GM18498 (cell line): ENCODE measurements at regions not wholly inside any gene's neighbourhood (a gene's known extent, or its start where the extent isn't known, plus 50 kb on each side); places are given as distances from the start of the nearest gene placed in this dataset.
"Not testable (repeated sequence)": the region's sequence is repeated elsewhere in the genome, so short reads cannot be mapped to it uniquely, and the experiment has no call there.

Experiments used
- ATAC-seq: cut with Tn5 transposase; IDR thresholded peaks from one replicate; pipeline ENCODE4 v1.9.1; 2021; ENCODE audit warnings: mild to moderate bottlenecking, moderate library complexity; ENCODE audit not compliant: unreplicated experiment

DNA sequence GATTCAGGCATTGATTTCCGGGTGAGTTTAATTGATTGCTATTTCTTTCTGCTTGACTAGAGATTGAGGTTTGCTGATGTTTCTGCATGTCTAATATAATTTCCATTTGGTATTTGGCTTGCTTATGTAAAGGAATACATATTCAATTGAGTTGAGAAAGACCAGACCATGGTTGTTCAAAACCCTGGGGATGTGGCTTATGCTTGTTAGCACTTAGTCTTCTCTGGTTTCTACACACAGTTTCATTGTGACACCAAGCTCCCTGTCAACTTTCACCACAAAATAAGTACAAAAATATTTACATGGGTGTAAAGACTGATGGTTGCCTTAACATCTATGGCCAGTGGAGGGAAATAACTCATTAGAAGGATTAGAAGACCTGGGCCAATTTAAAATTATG is 209.6 kb downstream of the CDH26 start:
- ATAC-seq: no peak

DNA sequence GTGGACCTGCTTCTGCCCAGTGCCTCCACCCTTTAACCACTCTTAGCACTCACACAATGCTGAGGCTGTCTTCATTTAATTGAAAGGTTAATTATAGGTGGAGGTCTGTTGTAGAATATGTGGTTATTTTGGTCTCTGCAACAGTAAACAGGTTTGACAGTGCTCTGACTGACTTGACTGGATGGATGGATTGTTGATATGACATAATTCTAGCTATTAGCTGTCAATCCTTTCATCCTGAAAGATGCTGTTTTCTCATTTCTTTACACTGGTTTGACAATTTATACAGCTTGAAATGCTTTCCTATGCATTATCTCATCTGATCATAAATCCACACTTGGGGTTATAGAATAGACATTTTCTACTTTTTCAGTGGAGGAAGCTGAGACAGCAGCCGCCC is 210.7 kb downstream of the CDH26 start:
- no peak for ATAC-seq

DNA sequence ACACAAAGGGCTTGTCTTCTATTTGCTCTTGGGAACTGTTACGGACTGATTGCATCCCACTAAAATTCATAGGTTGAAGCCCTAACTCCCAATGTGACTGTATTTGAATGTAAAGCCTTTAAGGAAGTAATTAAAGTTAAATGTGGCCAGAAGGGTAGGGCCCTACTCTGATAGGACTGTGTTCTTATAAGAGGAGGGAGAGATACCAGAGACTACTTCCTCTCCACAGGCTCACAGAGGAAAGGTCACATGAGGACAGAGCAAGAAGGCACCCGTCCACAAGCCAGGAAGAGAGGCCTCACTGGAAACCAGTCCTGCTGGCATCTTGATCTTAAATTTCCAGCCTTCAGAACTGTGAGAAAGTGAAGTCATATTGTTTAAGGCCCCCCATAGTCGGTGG is 211.9 kb downstream of the CDH26 start:
- no peak for ATAC-seq

- ATAC-seq: no peak
Observed at GRCh38 chr20:60171313-60171712, 213.1 kb downstream of the CDH26 start.

- no peak for ATAC-seq
Observed at GRCh38 chr20:60171738-60172137, 213.5 kb downstream of the CDH26 start.

GRCh38 chr20:60172346-60172984 is 214.2 kb downstream of the CDH26 start:
- no peak for ATAC-seq

GRCh38 chr20:60177080-60177479 is 218.9 kb downstream of the CDH26 start:
- no peak for ATAC-seq

GRCh38 chr20:60180986-60181385 is 222.8 kb downstream of the CDH26 start:
- ATAC-seq: no peak

- no peak for ATAC-seq
Observed at GRCh38 chr20:60186412-60186811, 228.2 kb downstream of the CDH26 start.

DNA sequence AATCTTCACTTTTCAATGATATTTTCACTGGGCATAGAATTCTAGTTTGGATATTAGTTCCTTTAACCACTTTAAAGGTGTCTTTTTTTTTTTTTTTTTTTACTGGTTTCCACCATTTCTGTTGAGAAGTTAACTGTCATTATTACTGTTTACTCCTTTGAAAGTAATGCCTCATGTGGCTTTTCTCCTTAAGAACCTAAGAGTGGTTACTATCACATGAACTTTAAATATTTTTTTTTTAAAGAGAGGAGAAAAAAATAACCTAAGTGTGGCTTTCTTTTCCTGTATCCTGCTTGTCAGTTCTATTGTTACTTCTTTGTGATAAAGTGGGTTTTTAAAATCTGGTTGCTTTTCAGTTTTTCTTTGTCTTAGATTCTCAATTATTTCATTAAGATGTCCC is 229.5 kb downstream of the CDH26 start:
- no peak for ATAC-seq

DNA sequence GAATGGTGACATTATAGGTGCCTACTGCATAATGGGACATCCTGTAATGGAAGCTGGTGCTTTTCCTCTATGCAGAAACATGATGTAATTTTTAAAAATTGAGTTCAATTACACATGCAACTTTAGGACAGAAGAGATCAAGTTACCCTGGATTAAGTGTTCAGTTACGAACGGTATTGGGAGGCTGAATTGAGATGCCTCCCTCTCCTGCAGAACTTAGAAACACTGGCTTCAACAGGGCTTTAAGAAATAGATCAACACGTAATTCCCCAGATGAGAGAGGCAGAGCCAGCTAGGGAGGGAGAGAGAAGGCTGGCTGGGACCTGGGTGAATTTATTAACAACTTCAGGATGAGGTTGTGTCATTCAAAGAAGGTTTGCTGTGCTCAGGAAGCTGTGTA is 232.8 kb downstream of the CDH26 start:
- ATAC-seq: no peak

DNA sequence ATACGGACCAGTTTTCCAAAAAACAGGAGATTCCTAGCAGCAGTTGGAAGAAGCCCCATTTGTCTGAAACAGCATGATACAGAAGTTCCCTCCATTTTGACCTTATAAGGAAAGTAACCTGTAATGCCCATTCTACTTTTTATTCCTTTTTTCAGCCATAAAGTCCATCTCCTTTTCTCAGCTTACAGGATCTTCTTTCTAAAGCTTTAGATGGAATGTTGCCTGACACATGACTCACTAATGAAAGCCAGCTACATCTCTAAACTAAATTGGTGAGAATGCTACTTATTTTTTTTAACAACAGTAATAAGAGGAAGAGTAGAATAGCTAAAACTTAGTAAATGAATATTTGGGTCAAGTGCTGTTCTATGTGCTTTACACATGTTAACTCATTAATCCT is 234.1 kb downstream of the CDH26 start:
- ATAC-seq: no peak

- not testable (repeated sequence) for ATAC-seq
Observed at GRCh38 chr20:60199132-60199531, 240.9 kb downstream of the CDH26 start.

DNA sequence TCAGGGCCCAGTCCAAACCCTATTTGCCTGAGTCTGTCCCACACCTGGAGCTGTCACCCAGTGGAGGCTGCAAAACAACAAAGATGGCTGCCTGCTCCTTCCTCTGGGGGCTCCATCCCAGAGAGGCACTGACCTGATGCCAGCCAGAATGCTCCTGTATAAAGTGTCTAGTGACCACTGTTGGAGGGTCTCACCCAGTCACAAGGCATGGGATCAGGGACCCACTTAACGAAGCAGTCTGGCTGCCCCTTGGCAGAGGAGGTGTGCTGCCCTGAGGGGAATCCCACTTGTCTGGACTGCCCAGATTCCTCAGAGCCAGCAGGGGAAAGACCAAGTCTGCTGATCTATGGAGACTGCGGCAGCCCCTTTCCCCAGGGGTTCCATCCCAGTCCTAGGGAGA is 241.6 kb downstream of the CDH26 start:
- ATAC-seq: no peak

DNA sequence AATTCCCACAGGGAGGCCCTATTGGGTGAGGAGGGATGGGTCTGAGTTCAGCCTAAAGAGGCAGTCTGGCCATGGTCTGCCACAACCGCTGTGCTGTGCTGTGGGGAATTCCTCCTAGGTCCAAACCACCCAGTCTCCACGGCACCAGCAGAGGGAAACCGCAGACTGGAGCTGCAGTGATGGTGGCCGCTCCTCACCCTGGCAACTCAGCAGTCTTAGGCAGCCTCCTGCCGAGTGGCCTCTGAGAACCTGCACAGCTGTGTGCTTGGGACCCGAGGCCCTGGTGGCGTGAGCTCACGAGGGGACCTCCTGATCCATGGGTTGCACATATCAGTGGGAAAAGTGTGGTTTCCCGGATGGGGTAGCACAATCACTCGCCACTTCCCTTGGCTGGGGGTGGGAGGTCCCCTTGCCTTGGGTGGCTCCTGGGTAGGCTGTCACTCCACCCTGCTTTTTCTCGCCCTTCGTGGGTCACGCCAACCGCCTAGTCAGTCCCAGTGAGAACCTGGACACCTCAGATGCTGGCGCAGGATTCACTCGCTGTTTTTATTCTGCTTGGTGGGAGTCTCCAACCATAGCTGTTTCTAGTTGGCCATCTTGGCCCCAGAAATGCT is 242.2 kb downstream of the CDH26 start:
- no peak for ATAC-seq

DNA sequence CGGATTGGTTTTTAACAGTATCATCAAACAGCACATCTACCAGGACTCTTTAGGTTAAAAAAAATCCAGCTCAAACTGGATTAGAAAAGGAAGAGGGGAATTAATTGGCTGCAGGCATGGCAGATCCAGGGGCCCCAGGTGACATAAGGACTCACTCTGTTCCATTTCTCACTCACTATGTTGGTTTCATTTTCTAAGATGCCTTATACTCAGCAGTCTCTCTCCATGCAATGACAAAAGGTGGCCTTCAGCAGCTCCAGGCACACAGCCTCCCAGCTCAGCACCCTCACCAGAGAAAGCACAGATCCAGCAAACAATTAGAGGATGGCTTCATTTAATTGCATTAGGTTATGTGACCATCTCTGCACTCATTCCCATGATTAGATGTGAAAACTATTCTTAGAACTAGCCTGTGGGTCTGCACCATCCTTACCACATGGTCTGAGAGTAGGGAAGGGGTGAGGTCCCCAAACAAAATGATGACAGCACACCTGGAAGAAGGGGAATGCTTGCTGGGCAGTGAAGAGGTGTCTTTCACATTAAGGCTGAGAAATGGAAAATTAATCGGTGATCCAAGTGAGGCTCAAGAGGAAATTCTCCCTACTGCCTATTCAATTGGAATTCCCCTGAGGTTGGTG is 243.1 kb downstream of the CDH26 start:
- ATAC-seq: no peak

- no peak for ATAC-seq
Observed at GRCh38 chr20:60202046-60202445, 243.8 kb downstream of the CDH26 start.

DNA sequence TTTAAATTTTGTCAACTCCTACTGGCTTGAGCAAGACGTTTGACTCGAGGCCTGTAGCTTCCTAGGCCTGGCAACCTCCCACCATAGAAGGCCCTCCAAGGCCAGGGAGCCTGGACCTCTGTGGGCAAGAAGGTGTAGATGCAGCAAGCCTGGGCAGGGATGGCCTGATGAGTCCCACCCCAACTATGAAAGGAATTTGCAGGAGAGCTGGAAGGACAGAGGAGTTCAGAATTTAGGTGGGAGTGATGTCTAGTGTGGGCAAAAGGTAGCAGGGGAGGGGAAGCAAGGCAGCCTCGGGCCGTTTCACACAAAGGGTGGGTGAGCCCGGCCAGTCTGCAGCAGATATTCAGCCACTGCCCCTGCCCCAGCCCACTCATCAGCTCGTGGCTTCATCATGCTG is 245.2 kb downstream of the CDH26 start:
- ATAC-seq: no peak

GRCh38 chr20:60204601-60205000 is 246.4 kb downstream of the CDH26 start:
- no peak for ATAC-seq

- ATAC-seq: no peak
Observed at GRCh38 chr20:60206259-60206658, 248.0 kb downstream of the CDH26 start.

- ATAC-seq: no peak
Observed at GRCh38 chr20:60209048-60209447, 250.8 kb downstream of the CDH26 start.

DNA sequence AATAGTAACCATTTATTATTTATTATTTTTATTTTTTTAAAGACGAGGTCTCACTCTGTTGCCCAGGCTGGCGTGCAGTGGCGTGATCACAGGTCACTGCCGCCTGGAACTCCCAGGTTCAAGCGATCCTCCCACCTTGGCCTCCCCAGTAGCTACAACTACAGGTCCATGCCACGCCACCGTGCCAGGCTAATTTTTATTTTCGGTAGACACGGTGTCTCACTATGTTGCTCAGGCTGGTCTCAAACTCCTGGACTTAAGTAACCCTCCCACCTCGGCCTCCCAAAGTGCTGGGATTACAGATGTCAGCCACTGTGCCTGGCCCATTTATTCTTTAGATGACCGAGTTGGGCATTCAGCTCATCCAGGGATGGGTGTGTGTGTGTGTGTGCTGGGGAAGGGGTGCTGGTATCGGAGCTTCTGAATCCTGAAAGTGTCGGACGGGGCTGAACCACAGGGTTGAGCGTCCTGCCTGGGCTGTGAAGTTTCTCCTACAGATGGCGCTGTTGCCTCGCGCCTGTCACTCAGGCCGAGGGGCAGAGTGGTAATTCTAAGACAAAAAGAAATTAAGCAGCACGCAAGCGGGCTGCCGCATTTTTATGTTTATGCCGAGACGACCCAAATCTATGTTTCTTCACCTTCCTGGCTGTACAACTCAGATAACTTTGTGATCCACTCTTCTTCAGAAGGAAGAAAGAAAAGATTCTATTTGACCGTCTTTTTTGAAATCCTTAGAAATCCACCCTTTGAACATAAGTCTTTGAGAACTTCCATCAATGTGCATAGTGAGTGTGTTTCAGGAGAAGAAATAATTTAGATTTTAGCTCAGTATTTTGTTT is 252.8 kb downstream of the CDH26 start:
- peak; percentile 48 for ATAC-seq
